HG03457 (cell line): ENCODE measurements at regions not wholly inside any gene's neighbourhood (a gene's known extent, or its start where the extent isn't known, plus 50 kb on each side); places are given as distances from the start of the nearest gene placed in this dataset.

Experiments
- ATAC-seq: cut with Tn5 transposase; IDR thresholded peaks from one replicate; pipeline ENCODE4 v1.9.1; 2021; ENCODE audit warnings: moderate number of reproducible peaks; ENCODE audit not compliant: unreplicated experiment

DNA sequence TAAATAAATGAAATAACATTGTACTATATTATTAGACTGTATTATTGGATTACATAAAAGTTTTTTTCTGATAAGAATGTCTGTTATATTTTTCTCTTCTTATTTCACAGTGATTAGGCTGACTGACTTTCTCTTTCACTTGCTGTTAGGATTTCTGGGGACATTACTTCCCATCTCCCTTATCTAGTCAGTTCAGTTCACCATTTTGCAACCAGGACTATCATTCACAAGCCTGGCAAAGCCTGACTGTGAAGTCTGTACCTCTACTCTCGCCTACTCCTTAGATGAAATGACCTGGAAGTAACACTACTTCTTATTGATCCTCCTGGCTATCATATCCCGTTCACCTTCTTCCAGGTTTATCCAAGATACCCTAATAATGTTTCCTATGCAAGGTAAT lies 676.6 kb downstream of the USP25 start:
- ATAC-seq = no peak

- no peak for ATAC-seq
Observed at GRCh38 chr21:16407403-16408240, 677.8 kb downstream of the USP25 start.

DNA sequence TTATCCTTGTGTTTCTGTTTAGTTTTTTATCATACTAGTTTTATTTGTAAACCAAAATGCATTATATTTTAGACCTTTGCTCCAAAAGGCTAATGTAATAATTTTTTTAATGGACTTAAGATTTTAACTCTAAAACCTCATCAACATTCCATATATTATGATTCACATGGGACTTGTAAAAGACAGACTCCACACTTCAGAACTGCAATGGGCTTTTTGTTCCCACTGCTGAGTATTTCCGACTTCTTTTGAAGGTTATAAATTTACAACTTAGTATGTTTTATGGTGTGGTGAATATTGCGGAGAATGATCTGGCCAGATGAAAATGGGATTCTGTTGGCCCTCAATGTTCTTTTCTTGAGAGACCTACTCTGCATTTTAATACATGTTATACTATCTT lies 678.5 kb downstream of the USP25 start:
- no peak for ATAC-seq

DNA sequence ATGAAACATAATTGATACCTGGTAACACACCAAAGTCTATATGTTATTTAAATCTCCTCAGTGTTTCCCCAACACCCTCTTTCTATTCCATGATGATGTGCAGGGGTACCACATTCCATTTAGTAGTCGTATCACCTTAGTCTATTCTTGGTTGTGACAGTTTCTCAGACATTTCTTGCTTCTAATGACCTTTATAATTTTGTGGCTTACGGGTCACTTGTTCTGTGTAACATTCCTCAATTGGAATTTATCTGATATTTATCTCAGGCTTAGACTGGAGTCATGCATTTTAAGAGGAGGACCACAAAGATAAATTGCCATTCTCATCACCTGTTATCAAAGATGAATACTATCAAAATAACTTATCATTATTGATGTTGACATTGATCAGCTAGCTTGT lies 679.6 kb downstream of the USP25 start:
- no peak for ATAC-seq

GRCh38 chr21:16418226-16418625 lies 688.4 kb downstream of the USP25 start:
- ATAC-seq = no peak

GRCh38 chr21:16418642-16419041 lies 688.9 kb downstream of the USP25 start:
- ATAC-seq = no peak

GRCh38 chr21:16419188-16419921 lies 689.6 kb downstream of the USP25 start:
- ATAC-seq = no peak

- no peak for ATAC-seq
Observed at GRCh38 chr21:16420031-16420724, 690.4 kb downstream of the USP25 start.

- no peak for ATAC-seq
Observed at GRCh38 chr21:16421007-16421406, 691.2 kb downstream of the USP25 start.

- no peak for ATAC-seq
Observed at GRCh38 chr21:16421965-16422364, 692.2 kb downstream of the USP25 start.

DNA sequence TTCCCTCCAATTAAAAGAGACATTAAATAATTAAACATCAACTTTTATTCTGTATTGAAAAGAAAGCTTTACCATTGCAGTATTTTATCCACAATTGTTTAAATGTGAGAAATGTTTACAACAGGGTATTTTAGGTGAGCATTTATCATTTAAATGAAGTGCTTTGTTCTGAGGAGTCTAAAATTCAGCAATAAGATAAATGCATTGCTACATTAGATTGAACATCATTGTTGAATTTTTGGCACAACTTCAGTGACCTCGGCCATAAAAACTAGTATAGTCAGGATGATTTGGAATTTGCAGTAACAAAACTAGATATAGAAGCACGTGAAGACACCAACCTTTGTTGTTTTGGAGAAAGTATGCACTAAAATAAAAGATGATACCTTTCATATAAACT lies 692.9 kb downstream of the USP25 start:
- no peak for ATAC-seq

- no peak for ATAC-seq
Observed at GRCh38 chr21:16423921-16424320, 694.1 kb downstream of the USP25 start.

- ATAC-seq = no peak
Observed at GRCh38 chr21:16424331-16424751, 694.6 kb downstream of the USP25 start.

DNA sequence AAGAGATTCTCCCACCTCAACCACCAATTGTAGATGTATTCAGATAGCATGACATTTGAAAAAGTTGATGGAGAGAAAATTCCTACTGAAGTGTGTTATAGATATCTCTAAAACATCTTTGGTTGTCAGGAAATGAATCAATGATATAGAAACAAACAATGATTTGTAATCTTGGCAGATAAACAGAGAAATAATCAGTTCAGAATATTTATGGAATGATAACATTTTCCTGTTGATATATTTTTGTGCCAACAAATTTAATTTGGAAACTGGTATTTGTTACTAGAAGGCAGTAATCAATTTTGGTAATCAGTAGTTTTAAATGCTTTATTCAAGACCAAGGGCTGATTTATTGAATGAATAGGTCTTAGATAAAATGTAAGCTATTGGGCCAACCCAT lies 695.6 kb downstream of the USP25 start:
- ATAC-seq = no peak

DNA sequence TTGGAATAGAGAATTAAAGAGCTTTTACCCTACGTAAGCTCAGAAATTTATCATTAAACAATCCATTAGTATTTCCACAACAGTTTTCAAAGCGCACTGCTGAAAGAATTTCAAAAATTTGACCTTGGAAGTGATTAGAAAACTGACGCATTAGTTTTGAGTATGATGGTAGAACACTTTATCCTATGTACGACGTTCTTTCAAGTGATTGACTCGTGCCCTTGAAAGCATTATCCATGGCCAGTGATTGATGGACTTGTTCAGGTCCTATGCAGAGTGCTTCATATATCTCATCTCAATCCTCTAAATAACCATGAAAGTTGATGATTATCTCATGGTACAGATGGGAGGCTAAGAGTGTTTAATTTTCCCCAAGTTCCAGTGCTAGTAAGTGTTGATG lies 697.2 kb downstream of the USP25 start:
- ATAC-seq = no peak

- ATAC-seq = no peak
Observed at GRCh38 chr21:16427587-16428087, 697.9 kb downstream of the USP25 start.

GRCh38 chr21:16437586-16437985 lies 707.8 kb downstream of the USP25 start:
- ATAC-seq = no peak

DNA sequence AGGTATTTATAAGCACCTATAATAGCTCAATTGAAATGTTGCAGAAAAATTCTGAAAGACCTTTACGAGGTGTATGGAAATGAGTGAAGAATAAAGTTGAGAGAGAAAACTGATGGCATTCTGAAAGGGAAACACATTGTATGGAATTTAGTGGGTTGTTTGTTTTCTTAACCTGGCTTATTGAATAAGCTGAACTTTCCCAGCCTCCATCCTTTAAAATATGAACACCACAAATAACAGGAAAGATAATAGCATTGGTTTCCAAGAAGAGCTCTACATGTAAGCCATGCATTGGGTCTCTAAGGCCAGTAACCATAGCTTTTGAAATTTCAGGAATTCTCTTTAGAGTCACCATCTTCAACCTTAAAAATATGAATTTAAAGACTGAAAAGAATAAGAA lies 709.0 kb downstream of the USP25 start:
- no peak for ATAC-seq

DNA sequence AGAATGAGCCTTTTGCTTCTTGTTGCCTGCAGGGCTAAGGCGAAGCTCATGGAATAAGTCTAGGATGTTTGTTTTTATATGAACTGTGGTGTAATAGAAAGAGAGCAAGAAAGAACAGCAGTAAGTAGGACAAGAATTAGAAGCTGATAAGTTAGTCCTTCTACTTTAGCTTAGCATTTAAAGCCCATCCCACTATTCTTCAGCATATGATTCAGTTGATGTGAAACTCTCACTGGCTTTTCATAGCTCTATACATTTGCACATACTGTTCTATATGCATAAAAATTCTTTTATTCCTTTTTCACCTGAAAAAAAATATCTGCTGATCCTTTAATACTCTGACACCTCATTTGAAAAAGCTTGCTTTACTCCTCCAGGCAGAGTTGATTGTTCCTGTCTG lies 712.0 kb downstream of the USP25 start:
- no peak for ATAC-seq

DNA sequence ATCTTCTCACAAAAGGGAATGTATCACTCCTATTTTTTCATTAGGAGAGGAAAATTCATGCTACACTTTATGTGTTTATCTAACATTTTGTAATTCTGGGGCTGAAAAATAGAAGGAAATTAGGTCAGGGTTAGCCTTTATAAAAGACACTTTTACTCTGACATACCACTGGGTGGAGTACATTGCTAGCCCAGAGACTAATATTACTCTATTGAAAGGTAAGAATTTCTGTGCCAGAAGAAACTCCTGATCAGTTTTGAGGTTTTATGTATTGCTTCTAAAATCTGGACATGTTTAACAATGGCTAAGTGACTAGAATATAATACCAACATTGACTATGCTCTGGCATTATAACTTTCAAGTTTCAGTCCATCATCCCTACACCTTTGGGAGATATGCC lies 724.6 kb downstream of the USP25 start:
- no peak for ATAC-seq

GRCh38 chr21:16455526-16455925 lies 725.7 kb downstream of the USP25 start:
- no peak for ATAC-seq

DNA sequence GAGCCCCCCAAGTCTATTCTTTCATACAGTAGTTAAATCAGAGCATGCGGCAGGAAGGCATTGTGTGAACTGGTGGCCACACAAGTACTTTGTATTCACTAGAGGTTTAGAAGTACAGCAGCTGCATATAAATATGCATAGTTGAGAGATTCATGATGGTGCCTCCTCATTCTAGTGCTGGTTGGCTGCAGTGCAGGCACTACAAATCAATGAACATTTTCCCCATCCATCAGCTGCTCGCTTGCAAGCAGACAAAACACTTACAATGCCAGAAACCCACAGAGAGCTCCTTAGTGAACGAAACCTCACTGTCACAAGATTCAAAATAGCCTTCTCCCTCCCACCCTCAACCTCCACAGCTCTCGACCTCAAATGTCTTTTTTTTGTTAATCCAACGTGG lies 726.2 kb downstream of the USP25 start:
- no peak for ATAC-seq
